ENCODE measurements at regions not wholly inside any gene's neighbourhood (a gene's known extent, or its start where the extent isn't known, plus 50 kb on each side); places are given as distances from the start of the nearest gene placed in this dataset.

DNA sequence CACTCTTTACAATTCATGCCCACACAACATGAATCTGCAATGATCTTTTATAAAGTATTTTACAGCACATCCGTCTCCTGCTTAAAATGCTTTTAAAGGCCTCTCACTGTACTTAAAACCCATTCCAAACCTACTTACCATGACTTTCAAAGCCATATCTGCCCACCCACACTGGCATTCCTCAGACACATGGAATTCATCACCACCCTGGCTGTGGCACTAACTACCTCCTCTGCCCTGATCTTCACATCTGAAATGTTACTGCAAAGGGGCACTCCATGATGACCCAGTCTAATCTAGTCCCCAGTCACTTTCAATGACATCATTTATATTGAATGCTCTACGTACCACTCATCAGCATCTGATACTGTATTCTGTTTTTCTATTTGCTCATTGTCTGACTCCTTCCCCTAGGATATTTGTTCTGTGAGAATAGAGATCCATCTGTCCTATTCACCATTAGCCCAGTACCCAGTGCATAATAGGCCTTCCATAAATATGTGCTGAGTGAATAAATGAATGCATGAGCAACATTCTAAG, 193.2 kb upstream of the KIF2A start:
- TF ChIP-seq TAF1 (IDR thresholded peaks at IDR 0.05; ENCODE audit: borderline replicate concordance, low read depth, low read length), result no peak
- no peak for TF ChIP-seq POLR2A (IDR thresholded peaks at IDR 0.05; ENCODE audit: low read depth, low read length)
- no peak for TF ChIP-seq POLR2AphosphoS5 (IDR thresholded peaks at IDR 0.05; ENCODE audit: low read depth, low read length)
- DNase-seq (ENCODE audit: insufficient read length) (no peak), FAIRE-seq (no peak)

DNA sequence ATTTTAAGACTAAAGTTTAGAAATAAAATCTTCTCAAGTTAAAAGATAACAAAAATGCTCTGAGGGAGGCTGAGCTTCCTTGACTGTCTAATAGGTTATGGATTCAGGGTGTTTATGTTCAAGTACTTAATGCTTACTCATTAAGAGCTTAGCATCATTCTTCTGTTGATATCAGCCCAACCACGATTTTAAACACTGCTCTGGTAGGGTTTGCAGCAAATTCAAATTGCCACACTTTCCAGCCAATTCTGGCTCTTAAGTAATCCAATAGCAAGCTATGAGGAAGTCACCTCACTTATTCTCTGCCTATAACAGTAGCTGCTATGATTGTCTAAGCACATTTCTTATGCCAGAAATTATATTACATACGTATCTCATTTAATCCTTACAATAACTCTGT, 191.0 kb upstream of the KIF2A start:
- DNase-seq (ENCODE audit: insufficient read length) (no peak), FAIRE-seq (no peak)
- no peak for TF ChIP-seq POLR2A (IDR thresholded peaks at IDR 0.05; ENCODE audit: low read depth, low read length)

DNA sequence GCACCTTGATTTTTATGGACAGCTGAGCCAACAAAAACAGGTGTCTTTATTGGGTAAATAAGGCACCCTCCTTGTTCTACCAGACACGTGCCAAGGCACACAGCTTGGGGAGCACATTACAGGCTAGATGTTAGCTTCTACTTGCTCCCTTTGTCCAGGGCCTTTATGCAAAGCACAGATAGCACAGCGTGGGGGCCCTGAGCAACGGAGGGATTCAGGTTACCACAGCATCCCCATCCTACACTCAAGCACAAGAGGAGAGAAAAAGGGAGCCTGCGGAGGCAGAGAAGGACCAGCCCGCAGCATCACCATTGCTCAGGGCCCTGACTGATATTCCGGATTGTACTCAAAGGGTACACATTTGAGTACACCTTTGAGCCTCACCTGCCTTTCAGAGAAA, 181.7 kb upstream of the KIF2A start:
- DNase-seq (ENCODE audit: insufficient read length), result no peak
- FAIRE-seq, result no peak
- TF ChIP-seq POLR2A (IDR thresholded peaks at IDR 0.05; ENCODE audit: low read depth, low read length), result no peak
- TF ChIP-seq TAF1 (IDR thresholded peaks at IDR 0.05; ENCODE audit: borderline replicate concordance, low read depth, low read length), result no peak
- TF ChIP-seq POLR2AphosphoS5 (IDR thresholded peaks at IDR 0.05; ENCODE audit: low read depth, low read length), result no peak

DNA sequence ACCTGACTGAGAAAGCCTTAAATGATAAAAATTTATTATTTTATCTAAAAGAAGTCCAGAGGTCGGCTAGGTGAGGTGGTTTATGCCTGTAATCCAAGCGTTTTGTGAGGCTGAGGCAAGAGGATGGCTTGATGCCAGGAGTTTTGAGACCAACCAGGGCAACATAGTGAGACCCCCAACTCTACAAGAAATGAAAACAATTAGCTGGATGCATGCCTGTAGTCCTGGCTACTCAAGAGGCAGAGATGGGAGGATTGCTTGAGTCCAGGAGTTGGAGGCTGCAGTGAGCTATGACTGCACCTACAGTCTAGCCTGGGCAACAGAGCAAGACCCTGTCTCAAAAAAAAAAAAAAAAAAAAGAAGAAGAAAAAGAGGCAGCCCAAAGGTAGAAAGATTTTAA, 179.9 kb upstream of the KIF2A start:
- TF ChIP-seq POLR2AphosphoS5 (IDR thresholded peaks at IDR 0.05; ENCODE audit: low read depth, low read length) (no peak), POLR2A (IDR thresholded peaks at IDR 0.05; ENCODE audit: low read depth, low read length) (no peak), TAF1 (IDR thresholded peaks at IDR 0.05; ENCODE audit: borderline replicate concordance, low read depth, low read length) (no peak)
- DNase-seq (ENCODE audit: insufficient read length) (no peak), FAIRE-seq (no peak)

DNA sequence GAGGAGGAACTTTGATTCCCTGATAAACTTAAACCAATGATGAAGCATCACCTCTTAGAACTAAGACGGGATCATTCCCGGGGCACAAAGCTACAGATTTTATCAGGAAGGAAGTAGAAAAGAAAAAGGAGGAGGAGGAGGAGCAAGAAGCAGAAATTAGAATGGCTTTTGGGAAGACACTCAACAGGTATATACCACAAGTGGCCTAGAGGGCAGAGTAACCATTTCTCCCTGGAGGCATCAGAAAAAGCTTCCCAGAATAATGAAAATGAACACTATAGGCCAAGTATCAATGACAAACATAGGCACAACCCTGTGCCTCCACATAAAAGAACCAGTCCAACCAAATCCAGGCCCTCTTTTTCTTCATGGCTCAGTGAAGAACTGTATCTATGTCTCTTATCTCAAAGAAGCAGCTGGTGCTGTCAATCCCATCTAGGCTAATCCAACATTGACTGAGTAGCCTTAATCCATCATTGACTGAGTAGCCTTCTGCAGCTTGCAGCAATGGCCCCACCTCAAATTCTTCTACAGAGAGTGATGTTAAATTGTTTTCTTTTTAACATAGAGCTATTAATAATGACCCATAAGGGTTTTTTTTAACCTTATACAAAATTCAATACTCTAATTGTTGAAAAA, 178.8 kb upstream of the KIF2A start:
- no peak for FAIRE-seq
- DNase-seq (ENCODE audit: insufficient read length), result no peak
- TF ChIP-seq POLR2AphosphoS5 (IDR thresholded peaks at IDR 0.05; ENCODE audit: low read depth, low read length) (no peak), TAF1 (IDR thresholded peaks at IDR 0.05; ENCODE audit: borderline replicate concordance, low read depth, low read length) (no peak), POLR2A (IDR thresholded peaks at IDR 0.05; ENCODE audit: low read depth, low read length) (no peak)

DNA sequence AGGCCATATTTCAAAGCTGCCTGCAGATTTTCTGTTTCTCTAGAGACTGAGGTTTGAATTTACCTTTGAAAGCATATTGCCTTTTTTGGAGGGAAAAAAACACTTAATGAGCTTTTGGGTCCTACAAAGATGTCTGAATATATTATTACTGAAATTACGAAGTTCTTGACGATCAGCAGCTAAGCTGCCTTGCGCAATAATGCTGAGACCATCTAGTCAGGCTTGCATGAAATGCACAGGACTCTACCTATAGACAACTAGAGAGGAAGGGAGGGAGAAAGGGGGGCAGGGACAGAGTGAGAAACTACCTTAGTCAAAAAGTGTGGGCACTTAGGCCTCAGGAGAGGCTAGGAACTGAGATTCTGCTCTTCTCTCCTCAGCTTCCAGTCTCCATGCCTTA, 175.9 kb upstream of the KIF2A start:
- TF ChIP-seq TAF1 (IDR thresholded peaks at IDR 0.05; ENCODE audit: borderline replicate concordance, low read depth, low read length) (no peak), POLR2A (IDR thresholded peaks at IDR 0.05; ENCODE audit: low read depth, low read length) (no peak), POLR2AphosphoS5 (IDR thresholded peaks at IDR 0.05; ENCODE audit: low read depth, low read length) (no peak)

DNA sequence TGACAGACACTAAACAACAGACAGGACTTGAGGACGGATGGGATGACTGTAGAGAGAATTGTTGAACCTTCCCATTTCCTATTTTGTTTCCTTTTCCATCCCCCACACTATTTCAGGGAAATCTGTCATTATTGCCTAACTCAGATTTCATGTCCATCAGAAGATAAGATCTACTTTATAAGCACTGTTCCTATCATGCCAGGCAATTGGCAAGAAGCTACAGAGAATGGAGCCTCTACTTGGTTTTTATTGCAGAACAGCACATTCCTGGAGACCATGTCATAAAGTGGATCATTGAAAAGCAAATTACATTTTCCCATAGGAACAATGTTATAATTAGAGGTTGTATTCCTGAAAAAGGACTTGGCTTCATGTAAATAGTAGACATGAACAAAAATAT, 173.7 kb upstream of the KIF2A start:
- no peak for FAIRE-seq
- DNase-seq (ENCODE audit: insufficient read length), result no peak
- TF ChIP-seq POLR2AphosphoS5 (IDR thresholded peaks at IDR 0.05; ENCODE audit: low read depth, low read length) (no peak), POLR2A (IDR thresholded peaks at IDR 0.05; ENCODE audit: low read depth, low read length) (no peak), TAF1 (IDR thresholded peaks at IDR 0.05; ENCODE audit: borderline replicate concordance, low read depth, low read length) (no peak)

More for the DNA sequence above, 175.9 kb upstream of the KIF2A start:
- FAIRE-seq, result no peak
- DNase-seq (ENCODE audit: insufficient read length), result no peak

DNA sequence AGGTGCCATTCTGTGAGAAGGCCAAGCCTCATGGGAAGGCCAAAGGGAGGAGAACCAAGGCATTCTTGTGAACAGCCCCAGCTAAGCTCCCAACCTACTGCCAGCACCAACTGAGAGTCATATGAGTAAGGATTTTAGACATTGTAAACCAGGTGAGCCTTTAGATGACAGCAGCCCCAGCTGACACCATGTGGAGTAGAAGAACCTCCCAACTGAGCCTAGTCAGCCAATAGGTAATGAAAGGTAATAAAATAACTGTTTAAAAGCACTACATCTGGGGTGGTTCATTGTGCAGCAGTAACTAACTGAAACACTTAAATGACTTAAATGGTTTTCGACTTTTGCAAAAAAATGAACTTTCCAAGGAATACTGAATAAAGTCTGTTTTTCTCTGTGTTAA, 172.6 kb upstream of the KIF2A start:
- no peak for TF ChIP-seq TAF1 (IDR thresholded peaks at IDR 0.05; ENCODE audit: borderline replicate concordance, low read depth, low read length)
- DNase-seq (ENCODE audit: insufficient read length), result no peak
- no peak for FAIRE-seq

DNA sequence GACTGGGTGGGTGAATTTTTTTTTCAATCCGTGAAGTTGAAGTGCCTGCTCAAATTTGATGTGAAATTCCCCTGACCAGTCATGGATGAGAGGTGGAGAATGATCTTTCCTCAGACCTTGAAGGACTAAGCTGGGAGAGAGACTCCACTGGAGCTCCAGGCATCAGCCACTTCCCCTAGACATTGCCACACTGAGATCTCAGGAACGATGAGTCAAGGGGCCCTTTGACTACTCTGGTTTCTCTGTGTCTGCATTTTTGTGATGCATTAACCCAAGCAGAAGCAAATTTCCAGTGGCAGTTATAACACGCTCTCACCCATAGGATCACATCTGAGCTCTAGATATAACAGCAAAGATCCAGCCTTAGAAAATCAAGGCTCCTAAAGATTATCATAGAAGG, 171.2 kb upstream of the KIF2A start:
- no peak for DNase-seq (ENCODE audit: insufficient read length)
- TF ChIP-seq POLR2A (IDR thresholded peaks at IDR 0.05; ENCODE audit: low read depth, low read length), result no peak
- TF ChIP-seq TAF1 (IDR thresholded peaks at IDR 0.05; ENCODE audit: borderline replicate concordance, low read depth, low read length), result no peak
- no peak for TF ChIP-seq POLR2AphosphoS5 (IDR thresholded peaks at IDR 0.05; ENCODE audit: low read depth, low read length)
- no peak for FAIRE-seq

DNA sequence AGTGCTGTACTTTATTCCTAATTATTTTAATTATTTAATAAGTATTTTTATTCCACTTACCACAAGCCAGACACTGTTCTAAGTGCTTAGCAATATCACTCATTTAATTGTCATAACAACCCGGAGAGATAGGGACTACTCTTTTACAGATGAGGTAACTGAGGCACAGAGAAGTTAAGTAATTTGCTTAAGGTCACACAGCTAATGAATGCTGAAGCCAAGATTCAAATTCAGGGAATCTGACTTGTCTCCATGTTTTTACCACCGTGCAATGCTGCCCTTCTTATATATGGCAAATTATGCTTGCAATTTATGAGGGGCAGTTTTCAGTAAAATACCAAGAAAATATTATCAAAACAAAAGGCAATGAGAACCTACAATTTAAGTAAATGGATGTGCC, 168.4 kb upstream of the KIF2A start:
- no peak for DNase-seq (ENCODE audit: insufficient read length)
- TF ChIP-seq TAF1 (IDR thresholded peaks at IDR 0.05; ENCODE audit: borderline replicate concordance, low read depth, low read length) (no peak), POLR2AphosphoS5 (IDR thresholded peaks at IDR 0.05; ENCODE audit: low read depth, low read length) (no peak), POLR2A (IDR thresholded peaks at IDR 0.05; ENCODE audit: low read depth, low read length) (no peak)
- no peak for FAIRE-seq

DNA sequence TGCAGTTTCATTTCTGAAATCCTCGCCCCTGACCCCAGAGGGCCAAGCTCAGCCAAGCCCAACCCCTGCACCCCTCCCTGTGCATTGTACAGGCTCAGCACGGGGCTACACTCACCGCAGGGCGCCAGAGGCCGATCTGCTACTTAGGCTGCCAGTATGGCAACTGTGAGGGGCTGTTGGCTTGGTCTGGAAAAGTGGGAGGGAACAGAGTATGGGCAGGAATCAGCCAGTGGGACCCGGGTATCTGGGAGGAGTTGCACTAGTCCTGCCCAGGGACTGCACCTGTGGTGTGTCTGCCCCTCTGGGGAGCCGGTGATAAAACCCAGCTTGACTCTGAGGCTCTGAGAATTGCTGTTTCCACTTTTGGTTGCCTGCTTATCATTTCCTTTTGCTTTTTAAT, 167.4 kb upstream of the KIF2A start:
- TF ChIP-seq POLR2A (IDR thresholded peaks at IDR 0.05; ENCODE audit: low read depth, low read length) (no peak), POLR2AphosphoS5 (IDR thresholded peaks at IDR 0.05; ENCODE audit: low read depth, low read length) (no peak), TAF1 (IDR thresholded peaks at IDR 0.05; ENCODE audit: borderline replicate concordance, low read depth, low read length) (no peak)
- FAIRE-seq (no peak), DNase-seq (ENCODE audit: insufficient read length) (no peak)

DNA sequence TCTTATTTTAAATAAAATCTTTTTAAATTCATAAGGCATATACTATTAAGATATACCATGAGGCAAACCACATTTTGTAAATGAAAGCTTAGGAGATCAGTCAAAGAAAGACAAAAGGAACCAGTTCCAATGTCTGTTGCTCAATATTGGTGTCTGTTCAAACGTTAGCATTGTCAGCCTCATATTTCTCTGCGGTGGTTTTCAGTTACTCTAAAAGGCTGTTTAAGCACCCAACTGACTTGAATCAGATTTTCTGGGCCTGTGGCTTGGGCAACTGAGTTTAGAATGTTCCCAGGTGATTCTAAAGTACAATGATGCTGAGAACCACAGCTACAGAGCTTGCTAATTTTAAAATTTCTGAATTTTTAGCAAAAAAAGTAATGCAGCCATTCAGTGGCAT, 166.3 kb upstream of the KIF2A start:
- TF ChIP-seq TAF1 (IDR thresholded peaks at IDR 0.05; ENCODE audit: borderline replicate concordance, low read depth, low read length) (no peak), POLR2AphosphoS5 (IDR thresholded peaks at IDR 0.05; ENCODE audit: low read depth, low read length) (no peak), POLR2A (IDR thresholded peaks at IDR 0.05; ENCODE audit: low read depth, low read length) (no peak)
- no peak for FAIRE-seq
- no peak for DNase-seq (ENCODE audit: insufficient read length)

DNA sequence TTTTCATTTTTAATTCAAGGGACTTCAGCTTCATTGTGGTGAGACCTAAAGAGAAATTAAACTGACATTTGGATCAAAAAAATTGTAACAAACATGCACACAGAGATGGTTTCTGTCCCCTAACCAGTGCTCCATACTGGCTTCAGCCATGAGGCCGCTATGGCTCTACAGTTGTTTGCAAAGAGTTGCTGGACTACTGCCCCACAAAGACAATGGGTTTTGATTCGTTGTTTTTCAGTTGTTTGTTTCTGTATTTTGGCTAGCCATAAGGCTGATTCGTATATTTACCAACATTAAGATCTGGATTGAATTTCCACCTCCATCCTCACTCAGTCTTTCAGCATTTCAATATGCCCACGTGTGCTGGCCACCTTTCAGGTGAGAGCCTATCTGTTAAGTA, 163.7 kb upstream of the KIF2A start:
- DNase-seq (ENCODE audit: insufficient read length) (no peak), FAIRE-seq (no peak)
- no peak for TF ChIP-seq POLR2A (IDR thresholded peaks at IDR 0.05; ENCODE audit: low read depth, low read length)
- TF ChIP-seq TAF1 (IDR thresholded peaks at IDR 0.05; ENCODE audit: borderline replicate concordance, low read depth, low read length), result no peak
- no peak for TF ChIP-seq POLR2AphosphoS5 (IDR thresholded peaks at IDR 0.05; ENCODE audit: low read depth, low read length)
